PC-3 (cell line): ENCODE measurements at regions not wholly inside any gene's neighbourhood (a gene's known extent, or its start where the extent isn't known, plus 50 kb on each side); places are given as distances from the start of the nearest gene placed in this dataset.

Experiments
- CTCF ChIP-seq: fragments of 300-600 bp; sonication (generic); conservative IDR thresholded peaks from 2 replicates; pipeline ENCODE4 v1.5.1; 2017; ENCODE audit warnings: antibody characterized with exemption, low read depth, mild to moderate bottlenecking, low read length
- EZH2 ChIP-seq: fragments of 300-600 bp; sonication (generic); IDR thresholded peaks from one replicate; pipeline ENCODE4 v1.6.1; 2017; ENCODE audit warnings: antibody characterized with exemption, mild to moderate bottlenecking, low read length; ENCODE audit not compliant: unreplicated experiment
- EZH2phosphoT487 ChIP-seq: fragments of 300-600 bp; sonication (generic); IDR thresholded peaks from 2 replicates; pipeline ENCODE4 v1.6.1; 2018; ENCODE audit warnings: mild to moderate bottlenecking, antibody characterized with exemption, low read length, borderline replicate concordance

GRCh38 chr14:87217023-87217422 is 776.0 kb downstream of the GALC start:
- no peak for TF ChIP-seq EZH2
- no peak for TF ChIP-seq CTCF
- no peak for TF ChIP-seq EZH2phosphoT487
